HG02981 (cell line): ENCODE measurements at regions not wholly inside any gene's neighbourhood (a gene's known extent, or its start where the extent isn't known, plus 50 kb on each side); places are given as distances from the start of the nearest gene placed in this dataset.
"Not testable (repeated sequence)": the region's sequence is repeated elsewhere in the genome, so short reads cannot be mapped to it uniquely, and the experiment has no call there.

ENCODE experiments used
- ATAC-seq: cut with Tn5 transposase; IDR thresholded peaks from one replicate; pipeline ENCODE4 v1.9.1; 2021; ENCODE audit warnings: mild to moderate bottlenecking, moderate library complexity; ENCODE audit not compliant: unreplicated experiment

DNA sequence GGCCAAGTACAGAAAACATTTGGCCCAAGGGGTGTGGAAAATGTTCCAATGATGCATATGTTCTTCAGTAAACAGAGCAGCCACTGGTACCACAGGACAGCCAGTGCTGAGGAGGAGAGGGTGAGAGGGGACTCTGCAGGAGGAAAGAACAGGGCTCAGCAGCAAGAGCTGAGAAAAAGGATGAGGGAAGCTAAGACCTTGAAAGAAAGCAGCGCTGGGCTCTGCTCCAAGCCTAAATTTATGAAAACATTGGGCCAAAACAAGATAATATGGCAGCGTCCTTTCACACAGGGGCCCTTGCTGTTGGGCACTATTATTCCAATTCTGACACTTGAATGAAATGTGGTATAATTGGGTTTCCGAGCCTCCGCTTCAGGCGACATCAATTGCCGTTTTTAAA lies 939.0 kb upstream of the FANCL start:
- no peak for ATAC-seq

DNA sequence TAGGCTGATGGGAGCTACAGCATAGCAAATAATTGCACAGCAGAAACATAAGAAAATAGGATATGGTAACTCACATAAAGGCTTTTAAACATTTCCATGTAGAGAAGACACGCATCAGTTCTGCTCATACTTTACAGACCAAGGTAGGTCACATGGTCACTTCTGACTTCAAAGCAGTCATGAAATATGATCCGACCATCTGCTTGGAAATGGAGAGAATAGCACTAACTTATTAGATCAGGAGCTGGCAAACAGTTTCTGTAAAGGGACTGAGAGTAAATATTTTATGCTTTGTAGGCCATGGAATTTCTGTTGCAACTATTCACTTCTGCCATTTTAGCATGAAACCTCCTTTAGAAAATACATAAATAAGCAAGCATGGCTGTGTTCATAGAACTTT lies 936.6 kb upstream of the FANCL start:
- no peak for ATAC-seq

- no peak for ATAC-seq
Measured at GRCh38 chr2:59176737-59177136, 935.6 kb upstream of the FANCL start.

- ATAC-seq: no peak
Measured at GRCh38 chr2:59174536-59175243, 933.6 kb upstream of the FANCL start.

- no peak for ATAC-seq
Measured at GRCh38 chr2:59173325-59173724, 932.2 kb upstream of the FANCL start.

- ATAC-seq: peak; percentile 65
Measured at GRCh38 chr2:59171019-59171418, 929.9 kb upstream of the FANCL start.

DNA sequence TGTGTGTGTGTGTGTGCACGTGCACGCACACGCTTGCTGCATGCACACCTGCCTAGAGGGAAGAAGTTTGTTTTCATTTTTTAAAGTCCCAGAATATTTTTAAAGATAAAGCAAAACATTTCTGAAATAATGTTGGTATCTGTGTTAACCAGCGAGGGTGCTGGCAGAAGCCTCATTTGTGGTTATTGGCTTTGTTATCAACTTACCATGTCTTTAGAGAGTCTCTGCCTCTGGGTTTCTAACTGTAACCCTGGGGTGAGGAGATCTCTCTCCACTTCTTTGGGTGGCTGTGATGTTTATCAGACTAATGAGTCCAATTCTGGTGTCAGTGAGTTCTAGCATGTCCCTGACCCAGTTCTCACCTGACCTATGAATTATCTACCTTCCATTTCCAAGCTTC lies 927.6 kb upstream of the FANCL start:
- ATAC-seq: no peak

DNA sequence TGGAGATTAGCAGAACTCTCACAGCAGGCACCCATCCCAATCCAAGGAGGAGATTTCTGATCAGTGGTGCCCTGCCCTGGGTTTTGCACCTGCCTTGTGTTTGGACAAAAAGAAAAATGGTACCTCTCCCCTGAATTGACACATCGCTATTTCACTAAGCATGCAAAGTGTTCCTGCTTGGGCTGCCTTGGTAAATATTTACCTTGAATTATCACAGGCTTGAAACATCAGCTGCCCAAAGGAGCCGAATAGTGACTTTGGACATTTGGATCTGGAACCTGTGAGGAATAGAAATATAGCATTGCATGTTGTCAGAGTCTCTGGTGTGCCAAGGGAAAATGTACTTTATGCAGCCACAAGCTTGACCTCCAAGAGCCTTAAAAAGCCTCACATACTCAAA lies 926.4 kb upstream of the FANCL start:
- no peak for ATAC-seq

DNA sequence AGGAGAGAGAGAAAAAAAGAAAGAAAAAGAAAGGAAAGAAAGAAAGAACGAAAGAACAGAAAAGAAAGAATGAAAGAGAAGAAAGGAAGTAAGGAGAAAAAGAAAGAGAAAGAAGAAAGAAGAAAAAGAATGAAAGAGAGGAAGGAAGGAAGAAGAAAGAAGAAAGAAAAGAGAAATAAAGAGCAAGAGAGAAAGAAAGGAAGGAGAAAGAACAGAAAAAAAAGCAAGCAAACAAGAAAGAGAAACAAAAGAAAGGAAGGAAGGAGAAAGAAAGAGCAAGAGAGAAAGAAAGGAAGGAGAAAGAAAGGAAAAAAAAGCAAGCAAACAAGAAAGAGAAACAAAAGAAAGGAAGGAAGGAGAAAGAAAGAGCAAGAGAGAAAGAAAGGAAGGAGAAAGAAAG lies 916.8 kb upstream of the FANCL start:
- ATAC-seq: not testable (repeated sequence)

DNA sequence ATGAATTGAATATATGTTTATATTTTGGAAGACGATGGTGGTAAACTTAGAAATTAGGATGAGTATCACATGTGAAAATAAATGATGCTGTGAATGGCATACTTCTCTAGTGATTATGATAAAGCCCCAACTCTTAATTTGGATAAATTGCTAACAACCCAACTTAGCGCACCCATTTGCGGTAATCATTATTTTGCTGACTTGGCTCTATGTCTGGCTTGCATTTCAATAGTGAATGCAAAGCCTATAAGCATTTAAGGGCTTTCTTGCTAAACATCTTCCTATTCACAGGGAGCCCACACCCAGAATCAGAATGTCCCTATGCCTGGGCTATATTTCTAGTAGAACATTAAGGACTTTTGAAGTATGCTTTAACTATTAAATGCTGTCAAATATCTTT lies 910.7 kb upstream of the FANCL start:
- ATAC-seq: no peak

- no peak for ATAC-seq
Measured at GRCh38 chr2:59150217-59150849, 909.2 kb upstream of the FANCL start.

GRCh38 chr2:59149271-59149670 lies 908.1 kb upstream of the FANCL start:
- no peak for ATAC-seq

GRCh38 chr2:59112258-59112657 lies 871.1 kb upstream of the FANCL start:
- ATAC-seq: no peak

DNA sequence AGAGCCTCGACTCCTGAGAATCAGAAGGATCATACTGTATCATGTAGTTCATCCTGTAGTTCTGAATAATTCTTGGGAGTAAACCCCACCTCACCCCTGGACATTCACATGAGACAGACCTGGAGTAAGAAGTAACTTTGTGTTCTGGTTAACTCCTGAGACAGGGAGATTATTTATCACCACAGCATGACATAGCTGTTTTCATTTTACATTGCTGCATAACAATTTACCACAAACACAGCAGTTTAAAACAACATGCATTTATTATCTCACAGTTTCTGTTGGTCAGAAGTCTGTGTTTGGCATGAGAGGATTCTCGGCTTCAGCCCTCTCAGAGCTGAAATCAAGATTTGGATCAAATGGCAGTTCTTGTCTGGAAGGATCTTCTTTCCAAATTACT lies 855.8 kb upstream of the FANCL start:
- no peak for ATAC-seq

- ATAC-seq: no peak
Measured at GRCh38 chr2:59093571-59093970, 852.4 kb upstream of the FANCL start.

DNA sequence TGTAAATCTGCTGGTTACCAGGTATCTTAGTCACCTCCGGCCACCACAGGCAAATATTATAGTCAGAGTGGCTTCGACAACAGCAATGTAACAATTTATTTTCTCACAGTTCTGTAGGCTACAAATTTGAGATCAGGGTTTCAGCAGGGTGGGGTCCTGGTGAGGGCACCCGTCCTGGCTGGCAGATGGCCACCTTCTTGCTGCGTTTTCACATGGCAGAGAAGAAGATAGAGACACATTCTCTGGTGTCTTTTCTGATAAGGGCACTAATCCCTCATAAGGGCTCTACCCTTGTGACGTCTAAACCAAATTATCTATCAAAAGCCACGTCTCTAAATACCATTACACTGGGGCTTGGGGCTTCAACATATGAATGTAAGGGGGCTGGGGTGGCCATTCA lies 843.2 kb upstream of the FANCL start:
- ATAC-seq: no peak

DNA sequence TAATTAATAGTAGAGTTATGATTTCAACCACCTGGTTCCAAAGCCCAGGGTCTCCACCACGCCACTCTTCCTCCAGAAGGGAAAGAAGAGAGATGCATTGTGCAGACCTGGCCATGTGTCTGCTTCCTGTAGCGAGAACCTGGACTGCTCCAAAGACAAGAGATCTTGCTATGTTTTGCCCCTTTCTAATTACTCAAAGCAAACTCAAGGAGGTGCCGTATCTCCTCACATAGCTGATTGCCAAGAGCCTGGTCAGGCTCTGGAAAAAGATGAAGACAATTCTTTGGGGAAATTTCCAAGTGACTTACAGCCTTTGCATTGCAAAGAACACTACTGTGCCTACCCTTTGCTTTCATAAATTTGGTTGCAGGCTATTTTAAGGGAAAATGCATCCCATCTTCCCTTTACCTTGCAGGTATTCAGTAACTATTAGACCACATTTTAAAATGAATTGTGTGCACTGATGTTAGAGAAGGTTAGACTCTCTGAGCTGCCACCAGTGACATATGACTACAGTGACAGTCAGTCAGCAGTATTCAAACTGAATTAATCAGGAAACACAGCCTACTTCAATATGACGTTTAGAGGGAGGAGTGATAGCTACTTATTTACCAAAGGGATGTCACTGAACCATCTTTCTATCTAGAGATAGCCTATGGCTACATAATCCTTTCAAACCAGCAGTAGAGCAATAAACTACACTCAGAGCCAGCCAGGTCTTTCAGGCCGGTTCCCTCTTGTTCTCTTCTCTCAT lies 842.1 kb upstream of the FANCL start:
- no peak for ATAC-seq

DNA sequence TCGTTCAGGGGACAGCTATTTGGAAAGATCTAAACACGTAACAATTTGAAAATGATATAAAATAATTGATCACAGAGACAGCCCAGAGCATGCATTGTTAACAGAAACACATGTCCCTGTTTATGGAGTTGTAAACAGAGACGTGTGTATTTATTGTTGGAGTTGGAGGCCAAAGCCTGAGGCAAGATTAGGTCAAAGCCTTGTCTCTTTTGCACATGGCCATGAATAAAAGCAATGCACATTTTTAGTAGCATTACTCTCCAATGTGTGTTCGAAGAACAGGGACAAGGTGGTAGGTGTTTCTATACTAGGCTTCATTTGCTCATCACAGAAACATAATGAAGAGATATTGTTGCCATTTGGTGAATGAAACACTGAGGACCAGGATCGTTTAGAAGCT lies 841.5 kb upstream of the FANCL start:
- no peak for ATAC-seq

GRCh38 chr2:59080451-59081181 lies 839.5 kb upstream of the FANCL start:
- no peak for ATAC-seq

DNA sequence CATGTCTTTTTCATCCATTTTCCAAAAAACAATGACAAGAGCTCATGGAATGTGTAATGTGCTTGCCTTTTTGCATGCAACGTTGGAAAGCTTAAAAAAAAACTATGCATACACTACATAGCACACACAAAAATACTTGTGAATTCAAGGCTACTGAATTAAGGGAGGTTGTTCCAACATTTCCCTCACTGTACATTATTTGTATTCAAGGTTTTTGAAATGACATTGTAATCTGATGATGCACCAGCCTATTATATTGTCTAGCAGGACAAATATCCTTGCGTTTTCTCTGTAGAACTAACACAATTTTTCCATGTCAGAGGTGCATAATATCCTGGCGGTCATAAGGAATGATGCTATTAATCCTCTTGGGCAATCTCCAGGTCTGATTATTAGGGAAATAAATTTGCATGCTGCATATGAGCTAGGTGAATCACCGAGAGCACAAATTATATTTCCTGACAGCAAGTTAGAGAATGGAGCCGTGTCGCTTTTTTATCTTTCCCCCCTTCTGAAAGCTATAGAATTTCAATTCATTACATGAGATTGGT lies 836.9 kb upstream of the FANCL start:
- ATAC-seq: no peak

GRCh38 chr2:59077026-59077725 lies 836.1 kb upstream of the FANCL start:
- no peak for ATAC-seq
